NCI-H1694 (cell line): ENCODE measurements at regions not wholly inside any gene's neighbourhood (a gene's known extent, or its start where the extent isn't known, plus 50 kb on each side); places are given as distances from the start of the nearest gene placed in this dataset.

Experiments
- DNase-seq: peaks from one replicate; lab custom pipeline; 2025; lab: John Stamatoyannopoulos, UW

DNA sequence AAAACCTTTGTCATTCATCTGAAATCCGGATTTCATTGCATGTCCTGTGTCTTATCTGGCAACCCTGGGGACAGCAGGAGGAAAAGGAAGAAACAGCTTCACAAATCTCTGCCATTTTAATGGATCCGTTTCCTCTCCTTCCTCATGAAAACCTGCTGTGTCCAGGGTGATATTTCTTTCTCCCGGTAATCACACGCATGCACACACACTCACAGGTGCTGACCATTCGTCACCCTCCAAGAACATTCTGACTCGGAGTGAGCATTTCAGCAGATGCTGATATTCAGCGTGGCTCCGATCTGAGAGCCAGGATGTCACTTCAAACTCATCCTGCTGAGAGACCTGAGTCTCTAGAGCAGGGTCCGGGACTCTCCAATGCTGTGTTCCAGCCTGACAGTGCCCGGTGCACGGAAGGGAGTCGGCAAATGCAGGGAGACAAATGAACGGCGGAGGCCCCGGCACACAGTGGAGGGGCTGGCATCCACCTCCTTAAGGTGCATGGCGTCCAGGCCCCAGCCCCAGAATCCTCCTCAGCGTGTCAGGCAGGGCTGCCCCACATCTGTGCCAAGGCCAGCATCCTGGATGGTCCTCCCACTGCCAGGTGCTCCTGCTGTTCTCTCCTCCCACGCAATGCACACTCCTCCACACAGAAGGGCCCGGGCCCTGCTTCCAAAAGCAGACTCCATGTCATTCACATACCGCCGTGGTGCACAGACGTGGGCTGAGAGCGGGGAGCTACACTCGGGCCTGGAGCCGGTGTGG, 70.7 kb downstream of the RBFOX3 start:
- DNase-seq: no peak

DNA sequence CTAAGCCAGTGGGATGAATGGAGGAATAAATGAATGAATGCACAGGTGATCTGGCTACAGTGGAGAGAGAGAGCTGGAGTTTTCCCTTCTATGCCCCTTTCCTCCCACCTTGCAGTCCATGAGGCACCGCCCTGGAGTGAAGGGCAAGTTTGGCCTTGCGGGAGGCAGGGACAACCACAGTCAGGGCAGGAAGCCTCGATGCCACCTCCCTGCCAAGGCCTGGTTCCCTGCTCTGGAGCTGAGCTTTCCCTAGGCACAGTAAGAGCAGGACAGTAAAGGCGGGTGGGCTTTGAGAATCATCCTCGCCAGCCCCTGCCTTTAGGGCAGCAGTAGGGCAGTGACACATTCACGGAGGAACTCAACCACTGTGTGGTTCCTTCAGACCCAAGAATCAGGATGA, 72.6 kb downstream of the RBFOX3 start:
- DNase-seq: no peak

DNA sequence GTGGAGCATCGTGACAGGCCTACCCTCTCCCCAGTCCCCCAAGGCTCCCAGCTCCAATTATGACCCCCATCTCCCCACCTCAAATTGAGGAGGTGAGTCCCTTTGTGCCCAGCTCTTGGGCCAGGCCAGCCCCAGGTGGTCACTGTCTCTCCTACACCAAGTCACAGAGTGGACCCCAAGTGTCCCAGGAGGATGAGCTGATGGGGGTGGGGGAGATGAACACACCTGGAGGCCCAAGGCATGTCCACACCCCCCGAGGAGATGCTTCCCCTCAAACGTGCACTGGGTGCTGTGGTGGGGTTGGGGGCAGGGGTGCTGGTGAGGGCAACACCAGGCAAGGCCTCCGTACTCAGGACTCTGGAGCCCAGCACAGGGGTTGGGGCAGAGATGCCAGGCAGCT, 73.2 kb downstream of the RBFOX3 start:
- no peak for DNase-seq

DNA sequence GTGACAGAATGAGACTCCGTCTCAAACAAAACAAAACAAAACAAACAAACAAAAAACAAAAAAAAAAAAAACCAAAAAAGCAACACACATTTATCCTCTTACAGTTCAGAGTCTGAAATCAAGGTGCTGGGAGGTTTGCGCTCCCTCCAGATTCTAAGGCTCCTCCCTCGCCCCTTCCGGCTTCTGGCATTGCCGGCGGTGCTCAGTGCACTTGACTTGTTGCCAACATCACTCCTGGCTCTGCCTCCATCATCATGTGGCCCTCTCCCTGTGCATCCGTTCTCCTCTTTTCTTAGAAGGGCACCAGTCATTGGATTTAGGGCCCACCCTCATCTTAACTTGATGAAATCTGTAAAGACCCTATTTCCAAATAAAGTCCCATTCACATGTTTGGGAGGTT, 73.8 kb downstream of the RBFOX3 start:
- DNase-seq: no peak

DNA sequence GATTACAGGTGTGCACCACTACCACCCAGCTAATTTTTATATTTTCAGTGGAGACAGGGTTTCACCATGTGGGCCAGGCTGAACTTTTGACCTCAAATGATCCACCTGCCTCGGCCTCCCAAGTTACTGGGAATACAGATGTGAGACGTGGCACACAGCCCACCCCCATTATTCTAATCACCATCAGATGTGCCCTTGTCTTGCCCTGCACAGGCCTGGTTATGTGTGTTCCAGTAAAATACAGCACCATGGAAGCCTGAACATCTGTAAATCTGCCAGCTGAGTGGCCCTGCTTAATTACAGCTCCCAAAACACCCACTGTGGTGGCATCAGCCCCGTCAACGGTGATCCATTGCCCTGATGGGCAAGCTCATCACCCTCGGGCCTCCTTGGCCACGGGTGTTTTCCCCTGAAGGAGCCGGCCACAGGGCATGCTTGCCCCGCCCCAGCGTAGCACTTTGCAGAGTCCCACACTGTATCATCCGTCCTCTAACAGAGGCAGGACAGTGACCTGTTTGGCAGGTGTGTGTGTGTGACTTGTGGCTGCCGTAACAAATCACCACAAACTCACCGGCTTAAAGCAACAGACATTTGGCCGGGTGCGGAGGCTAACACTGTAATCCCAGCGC, 74.5 kb downstream of the RBFOX3 start:
- no peak for DNase-seq

DNA sequence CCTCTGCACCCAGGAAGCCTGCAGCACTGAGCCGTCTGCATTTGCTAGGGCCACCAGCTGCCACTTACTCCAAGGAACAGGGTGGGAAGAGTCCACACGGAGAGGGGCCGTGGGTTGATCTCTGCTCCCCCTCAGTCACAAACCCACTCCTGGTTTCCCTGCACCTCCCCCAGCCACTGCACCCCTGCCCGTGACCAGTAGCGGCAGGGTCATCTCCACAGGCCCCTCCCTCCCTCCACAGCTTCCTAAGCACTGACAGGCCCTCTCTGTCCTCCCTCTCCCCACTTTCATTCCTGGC, 75.2 kb downstream of the RBFOX3 start:
- no peak for DNase-seq

DNA sequence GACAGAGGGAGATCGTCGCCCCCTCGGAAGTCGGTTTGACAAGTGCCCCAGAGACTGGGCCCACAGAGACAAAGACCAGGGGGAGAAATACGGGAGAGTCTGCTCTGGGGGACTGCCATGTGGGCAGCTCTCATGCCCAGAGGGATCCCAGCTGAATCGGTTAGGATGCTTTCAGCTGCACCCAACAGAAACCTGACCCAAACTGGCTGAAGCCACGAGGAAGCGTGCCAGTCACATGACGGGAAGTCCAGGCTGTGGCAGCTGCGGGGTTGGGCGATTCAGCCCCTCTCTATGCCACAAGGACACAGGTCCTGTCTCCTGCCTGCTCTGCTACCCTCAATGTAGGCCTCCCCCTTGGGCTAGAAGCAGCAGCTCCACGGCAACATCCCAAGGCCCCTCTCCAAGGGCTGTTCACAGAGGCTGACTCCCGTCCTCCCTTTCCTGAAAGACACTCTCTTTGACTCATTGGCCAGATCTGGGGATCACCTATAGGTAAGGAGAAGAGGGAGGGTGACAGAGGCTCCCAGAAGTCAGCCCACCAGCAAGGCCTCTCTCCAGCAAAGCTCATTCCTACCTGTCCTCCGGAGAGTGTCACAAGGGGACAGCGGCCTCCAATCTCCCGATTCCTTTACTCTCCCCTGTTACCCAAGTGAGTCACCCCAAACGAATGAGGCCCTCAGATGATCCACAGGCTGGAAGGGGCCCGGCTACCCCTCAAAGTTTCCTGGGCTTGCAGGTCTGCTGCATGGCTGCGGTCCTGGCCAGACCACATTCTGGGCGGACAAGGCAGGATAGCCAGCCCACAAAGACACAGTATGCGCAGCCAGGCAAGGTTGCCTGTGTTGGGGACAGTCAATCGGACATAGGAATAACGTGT, 75.8 kb downstream of the RBFOX3 start:
- no peak for DNase-seq

DNA sequence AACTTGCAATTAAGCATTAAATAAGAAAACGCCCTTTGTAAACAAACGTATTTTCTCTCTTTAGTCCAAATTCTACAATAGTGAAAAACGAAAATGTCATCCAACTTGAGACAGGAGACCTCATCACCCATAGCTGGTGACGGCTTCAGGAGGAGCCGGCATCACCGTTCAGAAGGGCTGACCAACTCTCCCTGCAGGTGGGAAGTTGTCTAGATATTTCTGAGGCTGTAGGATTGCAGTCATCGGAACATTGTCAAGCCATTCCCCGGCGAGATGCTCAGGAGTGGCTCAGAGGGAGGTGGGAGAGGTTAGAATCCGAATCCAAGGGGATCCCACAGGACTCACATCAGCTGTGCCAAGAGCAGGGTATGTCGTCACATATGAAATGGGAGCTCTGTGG, 76.7 kb downstream of the RBFOX3 start:
- DNase-seq: no peak

DNA sequence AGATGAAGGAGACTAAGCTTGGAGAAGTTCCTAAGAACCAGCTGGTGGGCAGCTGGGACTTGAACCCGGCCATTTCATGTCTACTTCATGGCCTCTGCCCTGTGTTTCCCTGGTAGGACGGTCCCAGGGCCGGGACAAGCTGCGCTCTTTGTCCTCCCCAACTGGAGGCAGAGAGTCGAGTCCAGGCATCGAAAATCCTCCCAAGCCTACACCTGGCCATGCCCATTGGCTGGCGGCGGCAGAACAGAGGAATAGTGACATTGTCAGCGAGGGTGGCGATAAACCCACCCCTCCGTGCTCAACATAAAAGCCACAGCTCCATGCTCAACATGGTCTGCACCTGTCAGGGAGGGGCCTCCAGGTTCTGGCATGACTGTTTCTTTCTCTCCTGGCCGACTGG, 77.7 kb downstream of the RBFOX3 start:
- no peak for DNase-seq

DNA sequence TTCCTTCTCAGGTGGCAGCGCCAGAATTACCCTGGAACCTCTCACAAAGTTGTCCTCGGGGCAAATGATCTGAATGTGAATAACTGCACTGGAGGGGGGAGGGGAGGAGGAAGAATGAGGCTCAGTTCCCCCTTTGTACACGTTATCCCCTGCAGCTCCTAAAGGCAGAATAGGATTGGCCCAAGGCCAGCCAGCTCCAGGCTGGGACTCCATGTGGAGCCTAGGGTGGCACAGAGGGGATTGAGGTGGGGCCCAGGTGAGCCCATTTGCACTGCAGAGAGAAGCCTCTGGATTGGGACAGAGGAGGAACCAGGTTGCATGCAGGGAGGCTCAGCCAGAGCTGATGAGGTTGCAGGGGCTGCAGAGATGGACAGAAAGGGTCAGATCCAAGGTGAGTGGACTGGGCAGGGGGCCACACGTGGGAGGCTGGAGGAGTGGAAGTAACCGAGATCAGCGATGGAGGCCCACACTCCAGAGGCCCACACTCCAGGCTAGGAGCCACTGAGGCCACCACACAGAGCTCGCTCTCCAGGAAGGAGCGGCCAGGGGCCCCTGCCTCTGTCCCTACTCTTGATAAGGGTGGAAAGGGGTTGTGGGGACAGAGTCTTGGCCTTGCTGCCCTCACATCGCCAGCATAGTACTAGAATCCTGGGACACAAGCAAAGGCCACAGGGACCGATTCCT, 78.6 kb downstream of the RBFOX3 start:
- no peak for DNase-seq

DNA sequence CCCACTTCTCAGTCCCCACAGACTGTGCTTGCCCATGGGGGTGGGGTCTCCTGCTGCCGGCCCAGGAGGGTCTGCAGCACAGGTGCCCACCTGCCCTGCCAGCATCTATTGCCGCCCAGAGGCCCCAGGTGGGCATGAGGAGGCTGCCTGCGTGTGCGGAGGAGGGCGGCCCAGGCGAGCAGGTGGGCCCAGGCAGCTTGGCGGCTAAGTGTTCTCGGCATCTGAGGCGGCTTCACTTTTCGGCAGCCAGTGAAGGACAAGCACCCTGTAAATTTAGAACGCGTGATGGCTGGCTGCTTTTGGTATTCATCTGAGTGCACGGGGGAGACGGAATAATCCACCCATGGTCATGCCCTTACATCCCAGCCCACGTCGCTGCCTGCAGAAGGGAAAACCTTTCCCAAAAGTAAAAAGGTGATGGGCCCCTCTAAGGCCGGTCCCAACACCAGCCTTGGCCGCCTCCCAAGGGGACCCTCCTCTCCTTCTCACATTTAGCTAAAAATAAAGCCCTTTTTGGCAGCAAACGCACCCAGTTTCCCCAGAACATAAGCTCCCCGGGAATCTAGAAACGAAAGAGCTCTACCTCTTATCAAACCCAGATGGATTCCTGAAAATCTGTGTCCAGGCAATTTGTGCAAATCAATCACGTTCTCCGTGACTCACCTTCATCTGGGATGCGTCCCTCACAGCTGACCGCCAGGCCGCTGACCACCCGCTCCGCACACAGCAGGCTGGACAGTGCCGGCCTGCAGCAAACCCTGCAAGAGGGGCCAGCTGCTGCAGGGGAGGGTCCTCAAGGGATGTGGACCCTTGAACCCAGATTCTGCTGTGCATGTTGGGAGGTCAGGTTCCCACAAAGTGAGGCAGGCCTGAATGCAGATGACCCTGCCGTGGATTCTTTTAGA, 79.4 kb downstream of the RBFOX3 start:
- no peak for DNase-seq

DNA sequence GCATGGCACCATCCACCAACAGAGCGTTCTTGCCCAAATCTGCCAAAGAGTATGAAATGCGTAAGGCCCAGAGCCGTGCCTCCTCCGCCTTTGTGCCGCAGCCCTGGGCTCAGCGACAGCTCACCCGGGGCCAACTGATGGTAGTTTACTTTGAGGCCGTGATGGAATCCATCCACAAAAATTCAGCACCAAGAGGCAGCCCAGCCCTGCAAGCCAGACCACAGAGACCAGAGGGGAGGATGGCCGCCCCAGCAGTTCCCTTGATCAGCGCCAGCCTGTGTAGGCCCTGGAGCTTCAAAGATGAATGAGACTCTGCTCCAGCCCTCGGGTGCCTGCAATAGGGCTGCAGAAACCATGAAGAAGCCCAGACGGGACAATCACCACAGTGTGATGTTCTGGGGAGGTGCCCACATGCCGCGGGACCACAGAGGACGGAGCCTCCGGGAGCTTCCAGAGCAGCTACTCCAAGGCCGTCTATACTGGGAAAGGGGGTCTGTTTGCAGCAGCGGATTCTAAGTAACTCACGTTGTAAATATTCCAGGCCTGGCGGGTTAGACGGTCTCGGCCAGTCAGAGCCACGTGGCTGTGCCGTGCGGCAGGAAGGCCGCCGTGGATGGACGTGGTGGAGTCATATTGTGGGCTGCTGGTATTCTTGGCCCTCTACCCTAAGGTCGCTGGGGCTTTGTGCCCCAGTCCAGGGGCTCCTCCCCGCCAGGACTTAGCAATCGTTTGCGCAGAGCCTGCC, 80.3 kb downstream of the RBFOX3 start:
- DNase-seq: no peak

DNA sequence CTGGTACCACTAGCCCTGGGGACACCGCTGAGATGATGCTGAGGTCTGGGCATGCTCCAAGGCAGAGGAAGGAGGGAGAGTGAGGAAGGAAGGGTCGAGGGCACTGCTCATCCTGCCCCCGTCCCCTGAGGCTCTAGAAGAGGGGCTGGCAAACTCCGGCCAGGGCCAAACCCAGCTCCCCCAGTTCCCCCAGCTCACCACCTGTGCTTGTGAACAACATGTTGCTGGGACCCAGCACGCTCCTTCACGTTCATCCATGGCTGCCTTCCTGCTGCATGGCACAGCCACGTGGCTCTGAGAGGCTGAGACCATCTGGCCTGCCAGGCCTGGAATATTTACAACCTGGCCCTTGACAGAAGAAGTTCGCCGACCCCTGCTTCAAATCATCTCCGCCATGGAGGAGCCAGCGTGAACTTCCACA, 81.2 kb downstream of the RBFOX3 start:
- DNase-seq: no peak

DNA sequence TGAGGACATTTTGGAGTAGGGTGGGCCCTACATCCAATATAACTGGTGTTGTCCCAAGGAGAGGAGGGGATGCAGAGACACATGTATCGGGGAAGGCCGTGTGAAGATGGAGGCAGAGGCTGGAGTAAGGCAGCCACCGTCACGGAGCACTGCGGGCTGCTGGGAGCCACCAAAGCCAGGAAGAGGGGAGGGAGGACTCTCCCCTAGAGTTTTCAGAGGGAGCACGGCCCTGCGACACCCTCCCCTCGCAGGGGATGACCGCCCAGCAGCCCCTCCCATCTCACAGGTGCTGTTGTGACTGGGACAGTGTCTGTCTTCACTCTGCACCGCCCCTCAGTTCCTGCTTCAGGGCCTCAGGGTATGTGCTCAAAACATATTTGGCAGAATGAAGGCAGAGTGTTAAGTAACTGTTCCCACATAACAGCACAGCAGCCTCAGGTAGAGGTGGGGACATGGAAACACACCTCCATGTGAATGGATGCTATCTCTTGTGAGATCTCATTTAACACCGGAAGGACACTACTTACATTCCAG, 82.2 kb downstream of the RBFOX3 start:
- no peak for DNase-seq

DNA sequence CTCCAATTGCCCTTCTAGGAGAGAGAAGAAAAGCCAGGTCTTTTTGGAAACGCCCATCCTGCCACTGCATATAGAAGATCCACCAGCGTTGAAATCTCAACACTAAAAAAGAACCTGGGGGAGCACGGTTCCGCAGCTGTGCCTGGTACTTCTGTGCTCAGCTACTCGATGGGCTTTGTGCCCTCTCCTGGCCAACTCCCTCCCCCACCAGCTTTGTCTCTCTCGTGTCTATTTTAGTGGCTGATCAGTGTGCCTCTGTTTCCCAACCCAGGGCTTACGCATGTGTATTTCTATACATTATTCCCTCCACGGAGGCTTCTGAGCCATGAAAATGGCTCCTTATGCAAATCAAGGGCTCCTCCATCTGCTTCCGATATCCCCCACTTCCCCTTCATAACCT, 83.5 kb downstream of the RBFOX3 start:
- no peak for DNase-seq

DNA sequence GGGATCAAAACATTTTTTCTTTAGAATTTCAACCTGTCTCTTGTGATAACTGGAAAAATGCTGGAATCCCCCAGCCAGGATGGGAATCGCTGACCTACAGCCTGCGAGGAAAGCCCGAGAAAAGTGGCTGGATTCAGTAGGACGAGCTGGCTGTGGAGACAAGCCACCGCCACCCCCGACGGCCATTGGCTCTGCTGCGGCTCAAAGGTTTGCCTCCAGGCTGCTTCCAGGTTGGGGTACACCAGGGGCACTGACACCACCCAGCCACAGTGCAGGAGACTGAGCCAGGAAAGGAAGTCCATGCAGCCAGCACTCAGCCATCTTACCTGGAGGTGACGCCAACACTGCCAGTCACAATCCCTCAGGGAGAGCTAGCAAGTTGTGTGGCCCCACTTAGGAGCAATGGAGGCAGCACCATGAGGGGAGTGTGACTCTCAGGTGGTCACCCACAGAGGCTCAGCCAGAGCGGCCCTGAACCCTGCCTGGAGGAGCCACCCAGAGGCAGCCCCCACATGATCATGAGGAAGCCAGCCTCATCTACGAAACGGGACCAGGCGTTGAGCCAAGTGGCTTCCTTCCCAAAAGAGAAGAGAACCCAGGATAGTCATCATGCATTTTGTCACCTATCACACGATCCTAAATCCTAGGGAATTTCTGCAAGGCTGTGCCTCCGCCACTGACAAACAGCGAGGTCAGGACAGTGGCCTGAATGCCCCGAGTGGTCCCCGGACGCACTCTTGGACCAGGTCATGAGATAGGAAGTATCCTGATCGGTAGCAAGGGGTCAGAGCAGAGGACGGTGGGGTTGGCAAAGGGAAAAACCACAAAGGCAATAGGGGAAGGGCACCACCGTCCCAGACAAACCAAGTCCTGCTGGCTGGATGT, 84.8 kb downstream of the RBFOX3 start:
- DNase-seq: no peak

DNA sequence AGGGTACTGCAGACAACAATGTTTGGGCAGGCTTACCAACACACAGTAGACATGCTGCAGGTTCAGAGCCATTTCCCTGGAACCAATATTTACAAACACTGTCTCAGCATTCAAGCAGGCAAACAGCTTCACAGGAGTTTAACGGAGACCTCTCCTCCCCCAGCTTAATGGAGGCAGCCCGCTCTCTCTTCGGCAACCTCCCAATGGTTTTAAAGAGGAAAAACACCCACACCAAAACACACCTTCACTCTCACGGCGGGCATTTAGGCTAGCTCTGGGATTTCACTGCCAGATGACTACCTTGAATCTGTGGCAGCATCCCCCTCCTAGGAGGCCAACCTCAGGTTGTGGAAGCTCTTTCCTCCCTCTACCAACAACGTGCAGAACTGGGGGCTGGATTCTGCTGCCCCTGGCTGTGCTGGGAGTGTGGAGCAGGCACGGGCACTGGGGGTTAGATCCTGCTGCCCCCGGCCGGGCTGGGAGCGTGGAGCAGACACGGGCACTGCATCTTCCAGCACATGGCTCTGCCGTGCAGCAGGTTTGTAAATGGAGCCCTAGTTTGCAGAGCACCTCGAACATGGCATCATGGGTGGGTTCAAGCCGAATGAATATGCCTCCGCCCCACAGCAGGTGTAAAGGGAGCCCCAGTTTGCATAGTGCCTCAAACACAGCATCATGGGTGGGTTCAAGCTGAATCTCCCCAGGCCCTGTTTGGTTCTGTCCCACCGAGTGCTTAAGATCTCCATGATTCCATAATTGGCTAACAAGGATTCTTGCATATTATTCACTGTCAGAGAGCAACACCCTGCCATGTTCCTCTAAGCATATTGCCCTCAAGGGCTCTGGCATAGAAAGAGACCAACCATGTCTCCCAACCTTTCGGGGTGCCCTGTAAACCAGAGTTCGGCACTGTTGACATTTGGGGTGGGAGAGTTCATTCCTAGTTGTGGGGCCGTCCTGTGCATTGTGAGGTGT, 86.4 kb downstream of the RBFOX3 start:
- DNase-seq: no peak

DNA sequence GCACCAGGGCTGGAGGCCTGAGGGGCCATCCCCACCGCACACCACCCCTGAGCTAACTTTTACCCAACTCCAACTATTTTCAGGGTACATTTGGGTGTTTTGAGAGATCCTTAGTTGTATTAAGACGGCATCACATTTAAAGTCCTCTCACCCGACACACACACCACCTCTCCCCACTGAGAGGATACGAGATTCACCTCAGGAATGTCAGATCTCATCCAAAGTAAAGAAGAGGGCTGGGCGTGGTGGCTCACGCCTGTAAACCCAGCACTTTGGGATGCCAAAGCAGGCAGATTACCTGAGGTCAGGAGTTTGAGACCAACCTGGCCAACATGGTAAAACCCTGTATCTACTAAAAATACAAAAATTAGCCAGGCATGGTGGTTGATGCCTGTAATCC, 88.4 kb downstream of the RBFOX3 start:
- no peak for DNase-seq
